GM19452 (cell line): ENCODE measurements at regions not wholly inside any gene's neighbourhood (a gene's known extent, or its start where the extent isn't known, plus 50 kb on each side); places are given as distances from the start of the nearest gene placed in this dataset.

Experiments used
- ATAC-seq: cut with Tn5 transposase; IDR thresholded peaks from one replicate; pipeline ENCODE4 v1.9.1; 2021; ENCODE audit not compliant: unreplicated experiment

DNA sequence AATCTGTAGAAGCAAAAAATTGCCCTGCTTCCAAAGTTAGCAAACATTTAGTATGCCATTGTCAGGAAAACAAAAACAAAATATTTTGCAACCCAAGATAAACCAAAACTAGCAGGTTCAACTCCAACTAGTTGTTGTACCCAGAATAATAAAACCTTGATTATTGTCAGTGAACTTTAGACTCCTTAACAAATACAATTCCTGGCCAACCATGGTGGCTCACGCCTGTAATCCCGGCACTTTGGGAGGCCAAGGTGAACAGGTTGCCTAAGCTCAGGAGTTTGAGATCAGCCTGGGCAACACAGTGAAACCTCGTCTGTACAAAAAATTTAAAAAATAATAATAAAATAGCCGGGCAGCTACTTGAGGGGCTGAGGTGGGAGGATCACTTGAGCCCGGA lies 53.6 kb upstream of the EPCAM start:
- no peak for ATAC-seq

- ATAC-seq = no peak
Observed at GRCh38 chr2:47313728-47314127, 55.4 kb upstream of the EPCAM start.

DNA sequence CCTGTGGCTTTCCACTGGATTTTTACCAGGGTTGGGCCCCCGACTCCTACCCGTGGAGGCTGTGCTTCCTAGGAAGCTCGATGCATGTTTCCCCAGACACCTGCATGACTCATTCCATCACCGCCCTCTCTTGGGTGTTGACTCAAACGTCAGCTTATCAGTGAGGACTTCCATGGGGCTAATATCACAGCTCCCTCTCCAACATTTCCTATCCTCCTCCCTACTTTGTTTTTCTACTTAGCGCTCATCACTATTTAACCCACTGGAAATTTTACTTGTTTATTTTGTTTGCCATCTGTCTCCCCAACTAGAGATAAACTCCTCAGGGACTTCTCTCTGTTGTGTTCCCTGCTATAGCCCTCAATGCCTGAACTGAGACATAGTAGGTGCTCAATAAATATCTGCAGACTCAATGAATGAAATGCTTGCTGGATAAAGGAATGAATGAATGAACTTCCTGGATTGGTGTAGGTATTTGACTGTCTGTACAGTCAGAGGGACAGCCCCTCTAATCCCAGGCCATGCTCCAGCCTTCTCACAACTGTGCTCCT lies 55.9 kb upstream of the EPCAM start:
- ATAC-seq = no peak

DNA sequence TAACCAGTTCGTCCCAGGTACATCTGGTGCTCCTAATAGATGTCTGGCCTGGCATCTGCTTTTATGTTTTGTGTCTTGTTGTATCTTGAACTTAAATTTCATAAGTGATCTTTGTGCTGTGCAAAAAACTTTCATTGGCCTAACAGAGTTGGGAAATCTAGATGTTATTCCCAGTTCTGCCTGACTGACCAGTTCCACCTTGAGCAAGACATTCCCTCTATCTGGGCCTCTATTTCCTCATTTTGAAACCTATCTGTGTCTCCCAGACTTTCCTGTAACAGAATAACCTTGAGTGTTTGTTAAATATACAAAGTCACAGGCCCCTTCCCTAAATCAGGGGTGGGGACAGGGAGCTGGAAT lies 56.6 kb upstream of the EPCAM start:
- ATAC-seq = no peak

DNA sequence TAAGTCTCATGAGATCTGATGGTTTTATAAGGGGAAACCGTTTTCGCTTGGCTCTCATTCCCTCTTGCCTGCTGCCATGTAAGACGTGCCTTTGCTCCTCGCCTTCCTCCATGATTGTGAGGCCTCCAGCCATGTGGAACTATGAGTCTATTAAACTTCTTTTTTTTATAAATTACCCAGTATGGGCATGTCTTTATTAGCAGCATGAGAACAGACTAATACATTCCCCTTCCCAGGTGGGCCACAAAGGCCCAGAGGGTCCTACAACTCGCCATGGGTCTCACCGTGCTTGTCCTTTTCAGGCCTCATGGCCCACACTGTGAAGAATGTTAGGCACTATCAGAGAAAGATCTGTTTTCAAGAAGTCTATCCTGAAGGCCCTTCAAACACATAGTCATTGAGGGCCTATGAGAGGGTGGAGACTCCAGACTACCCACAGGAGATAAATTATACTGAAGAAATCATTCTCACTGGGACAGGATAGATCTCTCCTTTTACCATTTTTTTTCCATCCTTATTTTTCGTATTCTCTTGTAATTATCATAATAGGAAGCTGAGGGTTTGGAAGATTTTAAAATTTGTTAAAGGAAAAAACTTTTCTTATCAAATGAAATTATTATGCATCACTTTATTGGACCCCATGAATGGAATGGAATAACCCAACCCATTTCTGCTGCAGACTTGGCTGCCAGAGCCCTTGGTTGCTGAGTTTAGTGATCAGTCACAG lies 57.2 kb upstream of the EPCAM start:
- ATAC-seq = no peak

GRCh38 chr2:47310801-47311560 lies 58.1 kb upstream of the EPCAM start:
- peak; percentile 8 for ATAC-seq

DNA sequence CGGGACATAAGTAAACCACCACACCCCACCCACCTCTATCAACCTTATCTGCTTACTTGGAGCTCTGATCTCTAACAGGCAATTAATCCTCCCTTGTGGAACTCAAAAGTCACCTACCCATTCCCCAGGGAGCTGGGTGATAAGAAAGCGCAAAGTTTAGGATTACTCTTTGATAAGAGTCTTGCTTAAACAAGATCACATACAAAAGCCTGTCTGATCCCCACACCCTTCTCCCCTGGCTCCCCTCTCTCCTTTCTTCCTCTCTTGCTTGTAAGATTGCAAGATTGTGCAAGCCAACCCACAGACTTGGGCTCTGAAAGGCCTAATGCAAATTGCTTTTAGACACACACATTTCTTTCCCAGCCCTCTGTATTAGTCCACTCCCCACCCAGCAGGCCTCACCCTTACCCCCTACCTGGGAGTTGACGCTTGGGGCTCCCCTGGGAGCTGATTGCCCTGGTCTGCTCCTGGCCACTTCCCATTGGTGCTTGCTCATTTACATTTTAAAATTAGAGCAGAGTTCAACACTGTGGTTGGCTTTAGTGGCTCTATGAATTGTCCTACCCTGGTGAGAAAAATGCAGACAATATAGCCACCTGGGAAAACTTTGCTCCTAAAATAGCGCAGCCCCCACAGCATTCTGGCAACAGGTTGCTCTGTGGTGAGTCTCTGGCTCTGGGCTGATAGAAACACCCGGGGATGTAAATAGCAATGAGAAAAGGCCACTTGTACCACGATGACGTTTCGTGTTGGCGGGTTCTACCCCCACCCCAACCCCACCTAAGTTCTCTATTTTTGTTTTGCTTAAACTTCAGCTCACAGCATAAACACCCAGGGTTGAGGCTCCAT lies 58.9 kb upstream of the EPCAM start:
- peak; percentile 79 for ATAC-seq

- ATAC-seq = peak; percentile 3
Observed at GRCh38 chr2:47309472-47309951, 59.6 kb upstream of the EPCAM start.

DNA sequence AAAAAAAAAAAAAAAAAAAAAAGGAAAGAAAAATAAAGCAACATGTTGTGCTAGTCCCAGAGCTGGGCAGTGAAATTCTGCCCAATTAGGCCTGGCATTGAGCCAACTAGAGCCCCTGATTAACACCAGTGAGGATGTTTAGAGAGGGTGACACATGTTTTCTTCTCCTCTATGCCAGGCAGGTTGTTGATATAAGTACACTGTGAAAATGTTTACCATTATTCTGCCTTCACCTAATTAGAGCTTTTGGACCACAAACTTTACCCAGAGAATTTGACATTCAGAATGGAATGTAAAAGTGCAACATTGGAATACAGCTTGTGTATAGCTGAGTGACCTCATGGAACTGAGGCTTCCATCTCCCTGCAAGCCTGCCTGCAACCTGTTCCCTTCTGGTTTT lies 62.0 kb upstream of the EPCAM start:
- no peak for ATAC-seq

DNA sequence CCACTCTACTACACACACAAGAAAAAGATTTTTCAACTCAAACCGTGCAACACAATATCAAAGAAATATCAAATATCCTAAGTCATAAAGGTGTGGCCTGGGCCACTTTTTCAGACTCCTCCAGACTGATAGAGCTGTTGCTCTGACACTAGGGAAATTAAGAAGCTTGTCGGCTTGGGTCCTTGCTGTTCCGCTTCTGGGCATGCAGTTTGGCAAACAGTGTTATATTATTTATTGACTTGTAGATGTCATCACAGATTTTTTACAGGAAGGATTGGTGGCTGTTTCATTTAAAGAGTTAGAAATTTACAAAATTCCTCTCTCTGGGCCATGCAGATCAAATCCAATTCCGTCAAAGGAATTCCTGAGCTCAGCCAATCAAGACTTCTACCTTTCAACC lies 64.5 kb upstream of the EPCAM start:
- no peak for ATAC-seq

- no peak for ATAC-seq
Observed at GRCh38 chr2:47303341-47304148, 65.6 kb upstream of the EPCAM start.

DNA sequence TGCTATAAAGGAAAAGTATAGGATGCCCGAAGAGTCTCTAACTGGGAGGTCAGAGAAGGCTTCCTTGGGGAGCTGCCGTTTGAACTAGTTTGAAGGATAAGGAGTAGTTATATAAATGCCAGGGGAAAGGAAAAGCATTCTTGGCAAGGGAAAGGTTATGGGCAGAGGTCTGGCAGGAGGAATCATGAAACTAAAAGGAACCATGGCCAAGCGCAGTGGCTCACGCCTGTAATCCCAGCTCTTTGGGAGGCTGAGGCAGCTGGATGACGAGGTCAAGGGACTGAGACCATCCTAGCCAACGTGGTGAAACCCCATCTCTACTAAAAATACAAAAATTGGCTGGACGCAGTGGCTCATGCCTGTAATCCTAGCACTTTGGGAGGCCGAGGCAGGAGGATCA lies 66.8 kb upstream of the EPCAM start:
- no peak for ATAC-seq

GRCh38 chr2:47301731-47302130 lies 67.4 kb upstream of the EPCAM start:
- no peak for ATAC-seq

- peak; percentile 75 for ATAC-seq
Observed at GRCh38 chr2:47301277-47301618, 67.9 kb upstream of the EPCAM start.

- peak; percentile 71 for ATAC-seq
Observed at GRCh38 chr2:47300609-47301276, 68.4 kb upstream of the EPCAM start.

DNA sequence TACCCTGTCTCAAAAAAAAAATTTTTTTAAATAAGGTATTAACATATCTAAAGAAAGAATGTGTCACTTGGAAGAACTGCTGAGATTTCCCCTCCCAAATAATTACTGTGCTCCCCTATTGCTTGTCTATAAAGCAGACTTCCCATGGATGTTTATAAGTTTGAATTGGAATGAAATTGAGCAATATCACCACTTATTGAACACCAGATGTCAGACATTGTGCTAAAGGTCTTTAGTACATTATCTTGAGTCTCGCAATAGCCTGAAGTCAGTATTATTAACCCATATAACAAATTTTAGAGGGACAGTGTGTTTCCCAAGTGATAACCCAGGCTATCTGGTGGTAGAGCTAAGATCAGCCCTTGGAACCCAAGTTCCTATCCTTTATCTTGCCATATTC lies 69.0 kb upstream of the EPCAM start:
- ATAC-seq = no peak

- no peak for ATAC-seq
Observed at GRCh38 chr2:47299555-47299954, 69.6 kb upstream of the EPCAM start.

DNA sequence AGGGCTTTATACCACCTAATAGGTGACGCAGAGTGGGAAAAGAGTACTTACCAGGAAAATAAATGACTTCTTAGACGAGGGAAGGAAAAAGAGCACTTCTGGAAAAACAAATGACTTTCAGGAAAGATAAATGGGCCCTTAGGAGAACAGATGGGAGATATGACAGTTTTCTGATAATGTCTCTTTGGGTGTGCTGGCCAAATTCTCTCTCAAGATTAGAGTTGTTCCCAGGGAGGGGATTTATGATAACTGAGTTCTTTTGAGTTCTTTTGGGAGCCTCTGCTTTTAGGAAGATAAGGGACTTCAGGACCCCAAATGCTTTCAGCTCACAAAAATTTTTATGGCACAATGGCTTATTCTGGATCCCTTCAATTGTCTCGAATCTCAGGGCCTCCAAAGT lies 70.3 kb upstream of the EPCAM start:
- no peak for ATAC-seq

GRCh38 chr2:47297767-47298425 lies 71.2 kb upstream of the EPCAM start:
- ATAC-seq = no peak
